ENCODE measurements at regions not wholly inside any gene's neighbourhood (a gene's known extent, or its start where the extent isn't known, plus 50 kb on each side); places are given as distances from the start of the nearest gene placed in this dataset.

DNA sequence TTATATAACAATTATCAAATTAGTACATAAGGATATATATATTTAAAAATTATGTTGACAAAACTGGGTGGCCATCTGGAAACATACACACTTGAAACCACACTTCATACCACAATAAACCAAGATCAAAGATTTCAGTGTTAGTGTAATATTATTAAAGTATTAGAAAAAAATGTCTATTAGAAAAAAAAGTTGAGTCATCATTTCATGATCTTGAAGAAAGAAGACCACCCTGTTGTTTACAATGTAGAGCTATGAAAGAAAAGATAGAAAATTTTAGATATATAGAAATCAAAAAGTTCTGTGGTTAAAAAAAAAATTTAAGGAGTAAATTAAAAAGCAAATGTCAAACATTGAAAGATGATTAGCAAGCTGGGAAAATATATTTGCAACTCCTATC lies 224.5 kb upstream of the CDH20 start:
- H2BK20ac ChIP-seq (ENCODE audit: low read length): no peak overlapping the region
- H3K27ac ChIP-seq (ENCODE audit: low read depth, low read length): no peak overlapping the region
- no peak overlapping the region for H3K4me3 ChIP-seq (ENCODE audit: extremely low read depth in 1 of 4, insufficient read depth in 2 of 4, low read depth in 3 of 4, low read length in 4 of 4)
- no peak overlapping the region for H4K8ac ChIP-seq (ENCODE audit: extremely low read depth, insufficient read depth, low read length)
- no peak overlapping the region for H3K18ac ChIP-seq (ENCODE audit: extremely low read depth, low read length)
- no peak overlapping the region for H2BK5ac ChIP-seq (ENCODE audit: low read depth, low read length)
- no peak overlapping the region for H3K14ac ChIP-seq (ENCODE audit: insufficient read length)
- ChIA-PET CTCF (ENCODE audit: partially characterized antibody) (no interaction called here), POLR2A (ENCODE audit: partially characterized antibody) (no interaction called here)
- no peak overlapping the region for H2BK15ac ChIP-seq (ENCODE audit: low read length)
- no peaks in the 10 kb centered on the region for H3K27me3 ChIP-seq (replicated peaks in 1 of 4; ENCODE audit: control insufficient read depth in 3 of 4, extremely low read depth in 1 of 4, insufficient read depth in 3 of 4, low read length in 3 of 4)
- FAIRE-seq: no peak
- no peaks in the 10 kb centered on the region for H3K9me3 ChIP-seq (ENCODE audit: insufficient read depth in 2 of 2, low read depth in 1 of 2, low read length in 1 of 2)
- no peaks in the 10 kb centered on the region for H3K23me2 ChIP-seq (ENCODE audit: low read depth, low read length)
- no peaks in the 10 kb centered on the region for H3K79me1 ChIP-seq (ENCODE audit: low read depth, low read length)
- no peaks in the 10 kb centered on the region for H3K79me2 ChIP-seq (ENCODE audit: control insufficient read depth in 1 of 2, insufficient read depth in 2 of 2, low read length in 2 of 2)
- no peak overlapping the region for H4K5ac ChIP-seq (ENCODE audit: insufficient read length, low read depth, low read length)
- H3K36me3 ChIP-seq (ENCODE audit: control insufficient read depth in 2 of 4, insufficient read depth in 4 of 4, low read length in 3 of 4): no peaks in the 10 kb centered on the region
- H4K20me1 ChIP-seq (replicated peaks in 1 of 2; ENCODE audit: control insufficient read depth in 1 of 2, insufficient read depth in 2 of 2, low read length in 2 of 2): no peaks in the 10 kb centered on the region
- H2AK5ac ChIP-seq (ENCODE audit: low read depth, low read length): no peak overlapping the region
- H3K56ac ChIP-seq (replicated peaks; ENCODE audit: insufficient read length, low read depth, low read length): no peak overlapping the region
- H3K23ac ChIP-seq (ENCODE audit: insufficient read length): no peak overlapping the region
- no peaks in the 10 kb centered on the region for H3K4me1 ChIP-seq (replicated peaks in 1 of 4; ENCODE audit: control insufficient read depth in 3 of 4, insufficient read depth in 4 of 4, low read length in 3 of 4)
- H3K4ac ChIP-seq (replicated peaks; ENCODE audit: insufficient read length, low read depth, low read length): no peak overlapping the region
- H2BK120ac ChIP-seq (replicated peaks; ENCODE audit: low read depth, low read length): no peak overlapping the region
- no peak overlapping the region for H2AFZ ChIP-seq (ENCODE audit: low read length)
- H2BK12ac ChIP-seq (ENCODE audit: low read depth, low read length): no peak overlapping the region
- DNase-seq (ENCODE audit: low read depth in 1 of 2, low spot score in 2 of 2): no peak
- H3K4me2 ChIP-seq (ENCODE audit: insufficient read depth in 1 of 2, low read depth in 2 of 2, low read length in 2 of 2): no peak overlapping the region
- H3K9ac ChIP-seq (replicated peaks in 1 of 4; ENCODE audit: extremely low read depth in 1 of 4, low read depth in 3 of 4, low read length in 3 of 4): no peak overlapping the region
- no peak overlapping the region for H4K91ac ChIP-seq (replicated peaks; ENCODE audit: insufficient read length, low read length)
- TF ChIP-seq SP2 (IDR thresholded peaks at IDR 0.05; ENCODE audit: low read length) (no peak), SP4 (IDR thresholded peaks at IDR 0.05; ENCODE audit: low read length) (no peak), NANOG (IDR thresholded peaks at IDR 0.05; ENCODE audit: insufficient read depth, low read depth, low read length, poor library complexity, severe bottlenecking) (no peak), POU5F1 (IDR thresholded peaks at IDR 0.05; ENCODE audit: low read depth, low read length) (no peak), RBBP5 (IDR thresholded peaks at IDR 0.05; ENCODE audit: borderline replicate concordance, low read depth, low read length) (no peak), CEBPB (IDR thresholded peaks at IDR 0.05; ENCODE audit: low read depth, low read length) (no peak), HDAC2 (IDR thresholded peaks at IDR 0.05; ENCODE audit: borderline replicate concordance in 1 of 2, low read depth in 2 of 2, low read length in 2 of 2) (no peak), POLR2A (IDR thresholded peaks at IDR 0.05; ENCODE audit: control extremely low read depth in 1 of 2, low read depth in 2 of 2, low read length in 2 of 2) (no peak), SIX5 (IDR thresholded peaks at IDR 0.05; ENCODE audit: low read depth, low read length) (no peak), TAF1 (IDR thresholded peaks at IDR 0.05; ENCODE audit: low read depth, low read length) (no peak), TBP (IDR thresholded peaks at IDR 0.05; ENCODE audit: low read depth, low read length) (no peak), KDM4A (IDR thresholded peaks at IDR 0.05; ENCODE audit: low read depth, low read length, severe bottlenecking) (no peak), CHD2 (IDR thresholded peaks at IDR 0.05; ENCODE audit: low read length) (no peak), POLR2AphosphoS5 (IDR thresholded peaks at IDR 0.05; ENCODE audit: low read depth, low read length) (no peak), TCF12 (IDR thresholded peaks at IDR 0.05; ENCODE audit: low read depth, low read length) (no peak), HDAC6 (IDR thresholded peaks at IDR 0.05; ENCODE audit: low read depth, low read length) (no peak), SUZ12 (IDR thresholded peaks at IDR 0.05; ENCODE audit: low read length) (no peak), NRF1 (IDR thresholded peaks at IDR 0.05; ENCODE audit: low read depth, low read length) (no peak)

Measured in H1 (cell line).